WTC11 (cell line): ENCODE measurements at regions not wholly inside any gene's neighbourhood (a gene's known extent, or its start where the extent isn't known, plus 50 kb on each side); places are given as distances from the start of the nearest gene placed in this dataset.

Experiments
- ATAC-seq: fragments of 200-7000 bp; cut with Tn5 transposase; 2 replicates; pipeline ENCODE4 v1.10.0; 2021; ENCODE audit warnings: mild to moderate bottlenecking, moderate library complexity
- CTCF ChIA-PET: fragments of 300-600 bp; sonication (Branson Sonifier 250); formaldehyde crosslinking; loops from one replicate; lab custom pipeline; 2021; ENCODE audit warnings: antibody characterized with exemption; lab: Charles Lee
- POLR2A ChIA-PET: fragments of 350-600 bp; sonication (Branson Sonifier 250); formaldehyde crosslinking; loops from one replicate; lab custom pipeline; 2021; ENCODE audit warnings: antibody characterized with exemption; lab: Charles Lee
- DNase-seq: peaks from one replicate; pipeline ENCODE4 v3.0.0; 2021; ENCODE audit warnings: low spot score
- H3K27ac Mint-ChIP-seq: 2 replicates; pipeline ENCODE4 v1.8.0; 2021; ENCODE audit warnings: mixed read lengths
- H3K27me3 Mint-ChIP-seq: 2 replicates; pipeline ENCODE4 v1.8.0; 2021; ENCODE audit warnings: low read depth, mild to moderate bottlenecking, moderate library complexity, mixed read lengths
- H3K36me3 Mint-ChIP-seq: 2 replicates; pipeline ENCODE4 v1.8.0; 2021; ENCODE audit warnings: mixed read lengths
- H3K4me1 Mint-ChIP-seq: 2 replicates; pipeline ENCODE4 v1.8.0; 2022; ENCODE audit warnings: mixed read lengths
- H3K4me3 Mint-ChIP-seq: 2 replicates; pipeline ENCODE4 v1.8.0; 2021; ENCODE audit warnings: mild to moderate bottlenecking, moderate library complexity, mixed read lengths
- H3K9me3 Mint-ChIP-seq: 2 replicates; pipeline ENCODE4 v1.8.0; 2021; ENCODE audit warnings: mixed read lengths
- E2F1 ChIP-seq: sonication (generic); formaldehyde crosslinking; IDR thresholded peaks from 2 replicates; pipeline ENCODE4 v1.8.0; 2022; ENCODE audit warnings: mild to moderate bottlenecking, missing genetic modification reagents
- E2F5 ChIP-seq: sonication (generic); formaldehyde crosslinking; IDR thresholded peaks from 2 replicates; pipeline ENCODE4 v1.8.1; 2022; ENCODE audit warnings: mild to moderate bottlenecking, moderate library complexity, missing genetic modification reagents
- GABPB1 ChIP-seq: sonication (generic); formaldehyde crosslinking; IDR thresholded peaks from 2 replicates; pipeline ENCODE4 v1.8.1; 2023; ENCODE audit warnings: mild to moderate bottlenecking, missing genetic modification reagents
- HMGA2 ChIP-seq: fragments of 250-450 bp; sonication (Bioruptor Pico); IDR thresholded peaks from 2 replicates; pipeline ENCODE4 v1.4.0; 2021; ENCODE audit warnings: mild to moderate bottlenecking, moderate library complexity
- IRF2 ChIP-seq: sonication (generic); formaldehyde crosslinking; IDR thresholded peaks from 2 replicates; pipeline ENCODE4 v1.8.0; 2022; ENCODE audit warnings: low read depth, missing genetic modification reagents, borderline replicate concordance
- RORB ChIP-seq: fragments of 250-450 bp; sonication (Bioruptor Pico); IDR thresholded peaks from 2 replicates; pipeline ENCODE4 v1.9.0; 2021; ENCODE audit warnings: mild to moderate bottlenecking
- TEAD1 ChIP-seq: sonication (generic); formaldehyde crosslinking; IDR thresholded peaks from 2 replicates; pipeline ENCODE4 v1.8.0; 2022; ENCODE audit warnings: mild to moderate bottlenecking, missing genetic modification reagents
- USF2 ChIP-seq: sonication (generic); formaldehyde crosslinking; IDR thresholded peaks from 2 replicates; pipeline ENCODE4 v1.8.1; 2023; ENCODE audit warnings: mild to moderate bottlenecking, missing genetic modification reagents, moderate library complexity
- ZMAT4 ChIP-seq: fragments of 250-450 bp; sonication (Bioruptor Pico); IDR thresholded peaks from 2 replicates; pipeline ENCODE4 v1.9.0; 2021; ENCODE audit warnings: mild to moderate bottlenecking
- ZNF263 ChIP-seq: sonication (generic); formaldehyde crosslinking; IDR thresholded peaks from 2 replicates; pipeline ENCODE4 v1.8.1; 2022; ENCODE audit warnings: low read depth, mild to moderate bottlenecking, moderate library complexity, missing genetic modification reagents
- ZNF416 ChIP-seq: fragments of 250-450 bp; sonication (Bioruptor Pico); IDR thresholded peaks from 2 replicates; pipeline ENCODE4 v1.9.0; 2021; ENCODE audit warnings: mild to moderate bottlenecking, inconsistent platforms
- ZNF512 ChIP-seq: sonication (generic); formaldehyde crosslinking; IDR thresholded peaks from 2 replicates; pipeline ENCODE4 v1.8.1; 2022; ENCODE audit warnings: missing genetic modification reagents, borderline replicate concordance
- ZNF532 ChIP-seq: fragments of 250-450 bp; sonication (Bioruptor Pico); IDR thresholded peaks from 2 replicates; pipeline ENCODE4 v1.9.0; 2021; ENCODE audit warnings: mild to moderate bottlenecking, borderline replicate concordance
- TF ChIP-seq, protein P1 (sequence below): sonication (generic); formaldehyde crosslinking; IDR thresholded peaks from 2 replicates; pipeline ENCODE4 v1.8.1; 2023; ENCODE audit warnings: mild to moderate bottlenecking, missing genetic modification reagents, moderate library complexity
- TF ChIP-seq, protein P2 (sequence below): fragments of 250-450 bp; sonication (Bioruptor Pico); IDR thresholded peaks from 2 replicates; pipeline ENCODE4 v1.8.0; 2021; ENCODE audit warnings: mild to moderate bottlenecking
- TF ChIP-seq, protein P3 (sequence below): sonication (generic); formaldehyde crosslinking; conservative IDR thresholded peaks from 2 replicates; pipeline ENCODE4 v1.8.1; 2022; ENCODE audit warnings: mild to moderate bottlenecking, missing genetic modification reagents

DNA sequence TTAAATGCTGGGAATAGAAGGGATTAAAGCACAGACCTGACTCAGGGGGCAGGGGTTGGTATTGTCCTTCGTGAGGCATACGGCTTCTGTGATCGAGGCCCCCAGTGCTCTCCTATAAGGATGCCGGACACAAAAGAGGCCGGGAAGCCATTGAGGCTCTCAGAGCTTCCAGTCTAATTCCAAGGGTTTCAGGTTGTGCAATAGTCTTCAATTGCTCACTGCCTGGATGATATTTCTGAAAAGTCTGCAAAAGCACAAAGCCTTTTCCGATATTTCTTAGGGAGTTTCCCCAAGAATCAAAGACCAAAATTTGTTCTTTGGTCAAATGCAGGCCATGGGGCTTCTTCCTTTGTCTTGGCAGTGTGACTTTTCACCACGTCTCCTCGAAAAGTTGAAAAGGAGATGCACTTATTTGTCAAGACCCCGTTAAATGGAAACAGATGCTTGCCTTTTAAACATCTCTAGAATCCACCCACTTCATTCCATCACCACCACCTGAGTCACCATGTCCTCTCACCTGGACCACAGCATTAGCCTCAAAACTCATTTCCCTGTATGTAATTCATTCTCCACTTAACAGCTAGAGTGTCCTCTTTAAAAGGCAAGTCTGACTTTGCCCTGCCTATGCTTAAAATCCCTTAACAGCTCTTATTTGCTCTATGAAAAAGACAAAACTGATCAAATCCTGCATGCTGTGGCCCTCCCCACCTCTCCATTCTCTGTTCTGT, 134.8 kb upstream of the NAMPT start:
- H3K27me3 Mint-ChIP-seq, result no peaks in the 10 kb centered on the region; the same call in 1 of the 2 replicates
- CTCF ChIA-PET, result no interaction called here

GRCh38 chr7:106418526-106418925, 133.7 kb upstream of the NAMPT start:
- Mint-ChIP-seq H3K27ac (no peak overlapping the region), H3K4me3 (no peak overlapping the region), H3K4me1 (peaks cover 11% of the 10 kb centered on the region), H3K36me3 (peaks cover 6% of the 10 kb centered on the region; the same call in 1 of the 2 replicates), H3K9me3 (peaks cover 17% of the 10 kb centered on the region), H3K27me3 (no peaks in the 10 kb centered on the region; the same call in 1 of the 2 replicates)
- ChIA-PET CTCF (no interaction called here), POLR2A (no interaction called here)
- no peak for TF ChIP-seq E2F5 (CRISPR knock-in tag)
- TF ChIP-seq E2F1 (CRISPR knock-in tag), result no peak
- TF ChIP-seq USF2 (CRISPR knock-in tag), result no peak
- TF ChIP-seq, protein P1, sequence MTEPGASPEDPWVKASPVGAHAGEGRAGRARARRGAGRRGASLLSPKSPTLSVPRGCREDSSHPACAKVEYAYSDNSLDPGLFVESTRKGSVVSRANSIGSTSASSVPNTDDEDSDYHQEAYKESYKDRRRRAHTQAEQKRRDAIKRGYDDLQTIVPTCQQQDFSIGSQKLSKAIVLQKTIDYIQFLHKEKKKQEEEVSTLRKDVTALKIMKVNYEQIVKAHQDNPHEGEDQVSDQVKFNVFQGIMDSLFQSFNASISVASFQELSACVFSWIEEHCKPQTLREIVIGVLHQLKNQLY, result no peak
- TF ChIP-seq GABPB1, result no peak
- TF ChIP-seq IRF2 (CRISPR knock-in tag), result no peak
- TF ChIP-seq ZNF416 (CRISPR knock-in tag), result no peak
- no peak for TF ChIP-seq TEAD1 (CRISPR knock-in tag)
- DNase-seq (no peak), ATAC-seq (no peak)

More for the DNA sequence above, 134.8 kb upstream of the NAMPT start:
- no peak overlapping the region for H3K4me3 Mint-ChIP-seq
- no peak for ATAC-seq
- TF ChIP-seq ZMAT4 (CRISPR knock-in tag), result no peak
- TF ChIP-seq, all 79 proteins: peak for 0
- POLR2A ChIA-PET, result no interaction called here
- Mint-ChIP-seq H3K36me3 (peaks cover 6% of the 10 kb centered on the region; the same call in 1 of the 2 replicates), H3K4me1 (peaks cover 11% of the 10 kb centered on the region), H3K27ac (no peak overlapping the region), H3K9me3 (peaks cover 17% of the 10 kb centered on the region)
- no peak for DNase-seq

DNA sequence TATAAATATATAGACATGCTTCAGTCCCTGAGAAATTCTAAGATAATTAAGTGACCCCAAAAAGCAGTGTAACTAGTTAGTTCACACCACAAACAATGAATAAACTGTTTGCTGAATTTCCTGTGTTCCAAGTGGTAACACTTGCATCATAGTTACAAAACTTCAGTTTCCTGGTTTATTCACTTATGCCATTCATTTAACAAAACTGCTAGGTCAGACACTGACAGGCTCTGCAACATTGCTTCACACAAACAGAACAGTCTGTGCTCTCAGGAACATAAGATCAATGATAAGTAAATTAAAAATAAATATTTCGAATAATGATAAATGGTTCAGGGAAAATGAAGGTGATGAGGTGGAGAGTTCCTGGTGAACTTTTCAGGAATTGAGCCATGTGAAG, 133.3 kb upstream of the NAMPT start:
- peaks cover 6% of the 10 kb centered on the region; the same call in 1 of the 2 replicates for H3K36me3 Mint-ChIP-seq
- H3K27ac Mint-ChIP-seq, result no peak overlapping the region
- no peak overlapping the region for H3K4me3 Mint-ChIP-seq
- ChIA-PET POLR2A (no interaction called here), CTCF (no interaction called here)
- H3K4me1 Mint-ChIP-seq, result peaks cover 11% of the 10 kb centered on the region
- H3K27me3 Mint-ChIP-seq, result no peaks in the 10 kb centered on the region; the same call in 1 of the 2 replicates
- H3K9me3 Mint-ChIP-seq, result peaks cover 17% of the 10 kb centered on the region
- DNase-seq (no peak), ATAC-seq (no peak)
- TF ChIP-seq, protein P2, sequence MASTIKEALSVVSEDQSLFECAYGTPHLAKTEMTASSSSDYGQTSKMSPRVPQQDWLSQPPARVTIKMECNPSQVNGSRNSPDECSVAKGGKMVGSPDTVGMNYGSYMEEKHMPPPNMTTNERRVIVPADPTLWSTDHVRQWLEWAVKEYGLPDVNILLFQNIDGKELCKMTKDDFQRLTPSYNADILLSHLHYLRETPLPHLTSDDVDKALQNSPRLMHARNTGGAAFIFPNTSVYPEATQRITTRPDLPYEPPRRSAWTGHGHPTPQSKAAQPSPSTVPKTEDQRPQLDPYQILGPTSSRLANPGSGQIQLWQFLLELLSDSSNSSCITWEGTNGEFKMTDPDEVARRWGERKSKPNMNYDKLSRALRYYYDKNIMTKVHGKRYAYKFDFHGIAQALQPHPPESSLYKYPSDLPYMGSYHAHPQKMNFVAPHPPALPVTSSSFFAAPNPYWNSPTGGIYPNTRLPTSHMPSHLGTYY (CRISPR knock-in tag), result no peak
- TF ChIP-seq RORB (CRISPR knock-in tag) (no peak), ZNF512 (CRISPR knock-in tag) (no peak), ZNF532 (CRISPR knock-in tag) (no peak), ZNF263 (no peak), HMGA2 (CRISPR knock-in tag) (no peak)
- TF ChIP-seq, protein P3, sequence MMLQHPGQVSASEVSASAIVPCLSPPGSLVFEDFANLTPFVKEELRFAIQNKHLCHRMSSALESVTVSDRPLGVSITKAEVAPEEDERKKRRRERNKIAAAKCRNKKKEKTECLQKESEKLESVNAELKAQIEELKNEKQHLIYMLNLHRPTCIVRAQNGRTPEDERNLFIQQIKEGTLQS, result no peak
